ENCODE measurements at regions not wholly inside any gene's neighbourhood (a gene's known extent, or its start where the extent isn't known, plus 50 kb on each side); places are given as distances from the start of the nearest gene placed in this dataset.

DNA sequence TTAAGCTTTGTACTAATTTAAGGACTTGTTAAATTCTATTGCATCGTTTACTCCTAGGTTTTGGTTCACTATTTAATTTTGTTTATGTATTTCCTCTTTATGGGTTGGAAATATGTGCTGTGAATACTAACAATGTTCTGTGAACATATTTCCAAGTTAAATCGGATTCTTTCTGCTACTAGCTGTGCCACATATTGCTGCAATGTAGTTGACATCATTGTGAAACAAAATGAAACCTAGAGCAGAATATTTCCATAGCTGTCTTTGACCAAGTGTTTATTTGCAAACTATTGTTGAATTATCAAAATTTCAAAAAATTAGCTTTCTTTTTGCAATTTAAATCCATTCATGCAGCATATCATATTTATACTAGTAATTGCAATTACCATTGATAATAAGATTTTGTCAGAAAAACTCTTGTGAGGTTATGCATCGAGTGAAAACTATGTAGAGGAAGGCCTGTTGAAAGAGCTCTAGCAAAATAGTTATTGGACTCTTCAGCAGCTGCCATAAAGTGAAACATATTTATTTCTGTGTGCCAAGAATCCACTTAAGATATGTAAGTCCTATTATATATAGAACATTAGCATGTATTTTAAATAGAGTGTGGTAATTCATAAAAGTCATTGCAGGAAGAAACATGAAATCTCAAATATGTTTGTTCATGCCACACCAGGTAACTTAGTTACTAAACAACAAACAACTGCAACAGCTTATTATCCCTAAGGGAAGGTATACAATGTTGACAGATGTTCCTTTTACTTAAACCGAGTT lies 575.1 kb downstream of the SLITRK6 start:
- no peaks in the 10 kb centered on the region for H3K27me3 Mint-ChIP-seq
- TF ChIP-seq CTCF (IDR thresholded peaks at IDR 0.05) (no peak), EZH2 (IDR thresholded peaks at IDR 0.05; ENCODE audit: borderline replicate concordance, insufficient read depth, low read depth, low read length, poor library complexity, severe bottlenecking) (no peak)
- H3K4me1 Mint-ChIP-seq: no peaks in the 10 kb centered on the region
- no peak overlapping the region for H3K9ac ChIP-seq (ENCODE audit: low read length)
- ATAC-seq (ENCODE audit: low read depth) (no peak), DNase-seq (no peak)
- ChIA-PET POLR2A (no interaction called here), CTCF (no interaction called here)
- H4K20me1 ChIP-seq (ENCODE audit: control insufficient read depth, insufficient read depth, low read length, poor library complexity, severe bottlenecking): no peaks in the 10 kb centered on the region
- peaks cover 2% of the 10 kb centered on the region for H3K9me3 Mint-ChIP-seq (ENCODE audit: insufficient read depth)
- intact Hi-C loops (cut with micrococcal nuclease): no loop called here
- no peak overlapping the region for H3K4me3 ChIP-seq (ENCODE audit: control extremely low read depth in 1 of 5, extremely low read depth in 1 of 5, insufficient read depth in 1 of 5, low read depth in 2 of 5, low read length in 4 of 5)
- no peak overlapping the region for H3K27ac ChIP-seq (ENCODE audit: low read length in 2 of 2)
- H3K4me2 ChIP-seq (replicated peaks; ENCODE audit: low read depth, low read length, poor library complexity, severe bottlenecking): no peak overlapping the region
- peaks cover 0 to 14% (median 2%) of the 10 kb centered on the region in 3 donors for H3K9me3 ChIP-seq (ENCODE audit: control extremely low read depth in 1 of 3, control insufficient read depth in 2 of 3, insufficient read depth in 1 of 3, low read length in 2 of 3)
- H3K79me2 ChIP-seq (ENCODE audit: control insufficient read depth, insufficient read depth, low read length): no peaks in the 10 kb centered on the region
- no peaks in the 10 kb centered on the region for H3K36me3 ChIP-seq (replicated peaks in 1 of 2; ENCODE audit: control extremely low read depth in 1 of 2, control insufficient read depth in 1 of 2, extremely low read depth in 1 of 2, insufficient read depth in 2 of 2, low read length in 1 of 2)
- H3K4me1 ChIP-seq (ENCODE audit: control insufficient read depth in 2 of 2, insufficient read depth in 2 of 2, low read length in 2 of 2): no peaks in the 10 kb centered on the region
- no peak overlapping the region for H3K27ac Mint-ChIP-seq
- WGBS (ENCODE audit: insufficient coverage): 80% methylated on average over 2 of the region's 4 CpGs
- no peaks in the 10 kb centered on the region for H3K27me3 ChIP-seq (replicated peaks in 1 of 4; ENCODE audit: control extremely low read depth in 1 of 4, control insufficient read depth in 3 of 4, insufficient read depth in 4 of 4, low read length in 3 of 4)
- no peak overlapping the region for H2AFZ ChIP-seq (ENCODE audit: insufficient read depth, low read depth, low read length, poor library complexity, severe bottlenecking)
- no peak overlapping the region for H3K4me3 Mint-ChIP-seq

- TF ChIP-seq CTCF (IDR thresholded peaks at IDR 0.05): no peak
- no peak for TF ChIP-seq EZH2 (IDR thresholded peaks at IDR 0.05; ENCODE audit: borderline replicate concordance, insufficient read depth, low read depth, low read length, poor library complexity, severe bottlenecking)
- Histone ChIP-seq H3K36me3 (replicated peaks in 1 of 2; ENCODE audit: control extremely low read depth in 1 of 2, control insufficient read depth in 1 of 2, extremely low read depth in 1 of 2, insufficient read depth in 2 of 2, low read length in 1 of 2) (no peaks in the 10 kb centered on the region), H4K20me1 (ENCODE audit: control insufficient read depth, insufficient read depth, low read length, poor library complexity, severe bottlenecking) (no peaks in the 10 kb centered on the region), H3K4me2 (replicated peaks; ENCODE audit: low read depth, low read length, poor library complexity, severe bottlenecking) (no peak overlapping the region), H3K9ac (ENCODE audit: low read length) (no peak overlapping the region), H3K27me3 (replicated peaks in 1 of 4; ENCODE audit: control extremely low read depth in 1 of 4, control insufficient read depth in 3 of 4, insufficient read depth in 4 of 4, low read length in 3 of 4) (no peaks in the 10 kb centered on the region), H3K27ac (ENCODE audit: low read length in 2 of 2) (no peak overlapping the region), H2AFZ (ENCODE audit: insufficient read depth, low read depth, low read length, poor library complexity, severe bottlenecking) (no peak overlapping the region), H3K79me2 (ENCODE audit: control insufficient read depth, insufficient read depth, low read length) (no peaks in the 10 kb centered on the region), H3K4me3 (ENCODE audit: control extremely low read depth in 1 of 5, extremely low read depth in 1 of 5, insufficient read depth in 1 of 5, low read depth in 2 of 5, low read length in 4 of 5) (no peak overlapping the region), H3K9me3 (ENCODE audit: control extremely low read depth in 1 of 3, control insufficient read depth in 2 of 3, insufficient read depth in 1 of 3, low read length in 2 of 3) (peaks cover 0 to 12% (median 0%) of the 10 kb centered on the region in 3 donors), H3K4me1 (ENCODE audit: control insufficient read depth in 2 of 2, insufficient read depth in 2 of 2, low read length in 2 of 2) (no peaks in the 10 kb centered on the region)
- intact Hi-C loops (cut with micrococcal nuclease): no loop called here
- ATAC-seq (ENCODE audit: low read depth) (no peak), DNase-seq (no peak)
- ChIA-PET CTCF (no interaction called here), POLR2A (no interaction called here)
- Mint-ChIP-seq H3K27me3 (no peaks in the 10 kb centered on the region), H3K4me3 (no peak overlapping the region), H3K9me3 (ENCODE audit: insufficient read depth) (no peaks in the 10 kb centered on the region), H3K4me1 (no peaks in the 10 kb centered on the region), H3K27ac (no peak overlapping the region)
Observed at GRCh38 chr13:85216576-85216975, 582.6 kb downstream of the SLITRK6 start.

All from B cell (primary cell).